ENCODE measurements at regions not wholly inside any gene's neighbourhood (a gene's known extent, or its start where the extent isn't known, plus 50 kb on each side); places are given as distances from the start of the nearest gene placed in this dataset.
A peak's percentile ranks its signal among the peaks of the same experiment; 100 is the strongest.

DNA sequence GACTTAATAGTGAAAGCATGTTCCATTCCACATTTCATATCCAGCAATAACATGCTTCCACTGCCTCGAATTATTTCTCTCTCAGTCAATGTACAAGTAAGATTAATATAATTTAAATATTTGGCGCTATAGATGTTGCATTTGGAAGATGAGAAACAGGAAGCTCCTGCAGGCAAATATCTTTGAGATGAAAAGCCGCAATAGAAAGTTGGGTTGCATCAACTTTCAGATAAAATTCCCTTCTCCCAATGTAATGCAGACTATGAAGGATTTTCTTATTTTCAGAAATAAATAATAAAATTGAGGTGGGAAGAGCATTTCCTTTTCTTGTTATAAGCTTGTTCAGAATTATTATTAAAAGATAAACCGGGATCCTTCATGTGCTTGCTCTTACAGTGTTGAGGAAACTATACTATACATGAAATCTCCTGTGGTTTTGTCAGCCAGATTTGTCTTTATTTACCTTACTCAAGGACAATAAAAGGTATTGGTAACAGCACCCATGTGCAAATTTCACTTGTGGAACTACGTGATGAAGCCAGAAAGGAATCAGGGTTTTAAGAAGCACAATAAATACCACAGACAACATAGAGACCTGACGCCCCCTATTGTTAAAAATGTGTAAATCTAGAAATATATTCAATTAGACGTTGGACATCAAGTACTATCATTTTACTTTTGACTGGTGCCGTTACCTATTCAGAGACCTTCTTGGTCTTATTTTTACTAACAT is 307.0 kb downstream of the ARPP21 start:
- Histone ChIP-seq H3K9me3 (ENCODE audit: severe bottlenecking) (no peaks in the 10 kb centered on the region), H3K36me3 (no peaks in the 10 kb centered on the region), H3K27me3 (ENCODE audit: insufficient read depth, low read depth, severe bottlenecking) (no peaks in the 10 kb centered on the region), H3K4me3 (ENCODE audit: low read depth, low read length) (no peak overlapping the region), H3K27ac (no peak overlapping the region)
- TF ChIP-seq, protein P1, sequence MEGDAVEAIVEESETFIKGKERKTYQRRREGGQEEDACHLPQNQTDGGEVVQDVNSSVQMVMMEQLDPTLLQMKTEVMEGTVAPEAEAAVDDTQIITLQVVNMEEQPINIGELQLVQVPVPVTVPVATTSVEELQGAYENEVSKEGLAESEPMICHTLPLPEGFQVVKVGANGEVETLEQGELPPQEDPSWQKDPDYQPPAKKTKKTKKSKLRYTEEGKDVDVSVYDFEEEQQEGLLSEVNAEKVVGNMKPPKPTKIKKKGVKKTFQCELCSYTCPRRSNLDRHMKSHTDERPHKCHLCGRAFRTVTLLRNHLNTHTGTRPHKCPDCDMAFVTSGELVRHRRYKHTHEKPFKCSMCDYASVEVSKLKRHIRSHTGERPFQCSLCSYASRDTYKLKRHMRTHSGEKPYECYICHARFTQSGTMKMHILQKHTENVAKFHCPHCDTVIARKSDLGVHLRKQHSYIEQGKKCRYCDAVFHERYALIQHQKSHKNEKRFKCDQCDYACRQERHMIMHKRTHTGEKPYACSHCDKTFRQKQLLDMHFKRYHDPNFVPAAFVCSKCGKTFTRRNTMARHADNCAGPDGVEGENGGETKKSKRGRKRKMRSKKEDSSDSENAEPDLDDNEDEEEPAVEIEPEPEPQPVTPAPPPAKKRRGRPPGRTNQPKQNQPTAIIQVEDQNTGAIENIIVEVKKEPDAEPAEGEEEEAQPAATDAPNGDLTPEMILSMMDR (IDR thresholded peaks at IDR 0.05; ENCODE audit: low read depth, low read length): peak; percentile 27; the same call in 1 of the 2 replicates
- DNase-seq: no peak

DNA sequence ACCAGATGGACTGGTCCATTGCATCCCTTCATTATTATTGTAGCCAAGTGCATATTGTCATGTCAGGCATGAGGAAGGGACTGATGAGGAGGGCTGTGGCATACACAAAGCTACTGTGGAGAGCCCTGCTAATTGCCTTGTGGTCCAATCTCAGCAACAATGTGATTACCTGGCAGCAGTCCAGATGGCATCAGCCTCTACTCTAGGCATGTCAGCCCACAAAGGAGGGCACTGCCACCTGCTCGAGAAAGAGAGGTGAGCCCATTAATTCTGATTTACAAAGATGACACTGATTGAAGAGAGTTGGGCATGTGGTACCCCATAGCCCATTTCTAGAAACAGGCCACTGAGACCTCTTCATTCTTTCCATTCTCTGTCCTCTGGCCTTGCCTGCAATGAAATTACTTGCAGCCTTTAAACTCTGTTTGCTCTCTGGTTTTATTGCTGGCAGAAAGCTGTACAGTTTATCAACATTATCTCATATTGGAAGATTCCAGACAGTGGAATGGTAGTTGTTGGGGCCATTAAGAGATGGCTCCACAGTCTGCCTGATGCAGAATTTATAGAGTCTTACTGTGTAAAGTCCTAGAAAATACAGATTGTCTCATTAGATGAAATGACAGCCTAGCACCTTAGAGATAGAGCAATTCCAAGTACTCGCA is 307.7 kb downstream of the ARPP21 start:
- Histone ChIP-seq H3K27ac (no peak overlapping the region), H3K4me3 (ENCODE audit: low read depth, low read length) (no peak overlapping the region), H3K27me3 (ENCODE audit: insufficient read depth, low read depth, severe bottlenecking) (no peaks in the 10 kb centered on the region), H3K36me3 (no peaks in the 10 kb centered on the region), H3K9me3 (ENCODE audit: severe bottlenecking) (no peaks in the 10 kb centered on the region)
- TF ChIP-seq, protein P1 (IDR thresholded peaks at IDR 0.05; ENCODE audit: low read depth, low read length): 0 out of 2 replicates have a peak, but pooled peaks have one; percentile 8
- no peak for DNase-seq

DNA sequence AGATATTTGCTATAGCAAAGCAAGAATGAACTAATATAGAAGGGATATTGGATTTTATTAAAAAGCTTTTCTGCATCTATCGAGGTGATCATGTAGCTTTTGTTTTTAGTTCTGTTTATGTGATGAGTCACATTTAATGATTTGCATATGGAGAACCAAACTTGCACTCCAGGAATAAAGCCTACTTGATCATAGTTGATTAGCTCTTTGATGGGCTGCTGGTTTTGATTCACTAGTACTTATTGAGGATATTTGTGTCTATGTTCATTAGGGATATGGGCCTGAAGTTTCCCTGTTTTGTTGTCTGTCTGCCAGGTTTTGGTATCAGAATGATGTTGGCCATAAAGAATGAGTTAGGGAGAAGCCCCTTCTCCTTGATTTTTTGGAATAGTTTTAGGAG is 310.7 kb downstream of the ARPP21 start:
- H3K9me3 ChIP-seq (ENCODE audit: severe bottlenecking): no peaks in the 10 kb centered on the region
- H3K4me3 ChIP-seq (ENCODE audit: low read depth, low read length): no peak overlapping the region
- H3K27ac ChIP-seq: no peak overlapping the region
- DNase-seq: no peak
- no peaks in the 10 kb centered on the region for H3K27me3 ChIP-seq (ENCODE audit: insufficient read depth, low read depth, severe bottlenecking)
- H3K36me3 ChIP-seq: no peaks in the 10 kb centered on the region
- TF ChIP-seq, protein P1 (IDR thresholded peaks at IDR 0.05; ENCODE audit: low read depth, low read length): no peak

DNA sequence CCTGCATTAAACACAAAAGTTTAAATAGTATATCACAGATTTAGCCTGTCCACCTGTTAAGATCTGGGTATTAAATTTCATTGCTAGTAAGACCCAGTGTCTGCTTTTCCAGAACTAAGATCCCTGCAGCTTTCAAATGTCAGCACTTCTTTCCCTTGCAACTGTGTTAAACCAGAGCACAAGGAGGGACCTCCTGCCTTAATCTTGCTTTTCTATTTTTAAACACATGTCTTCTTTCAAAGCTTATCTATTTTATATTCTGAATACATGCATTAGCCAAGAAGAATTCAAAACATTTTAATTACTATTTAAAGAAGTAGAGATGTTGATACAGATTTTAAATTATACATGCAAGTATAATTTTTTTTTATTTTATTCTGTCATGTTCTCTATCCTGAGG is 315.1 kb downstream of the ARPP21 start:
- H3K4me3 ChIP-seq (ENCODE audit: low read depth, low read length): no peak overlapping the region
- TF ChIP-seq, protein P1 (IDR thresholded peaks at IDR 0.05; ENCODE audit: low read depth, low read length): no peak
- no peaks in the 10 kb centered on the region for H3K27me3 ChIP-seq (ENCODE audit: insufficient read depth, low read depth, severe bottlenecking)
- DNase-seq: no peak
- no peaks in the 10 kb centered on the region for H3K36me3 ChIP-seq
- no peak overlapping the region for H3K27ac ChIP-seq
- no peaks in the 10 kb centered on the region for H3K9me3 ChIP-seq (ENCODE audit: severe bottlenecking)

DNA sequence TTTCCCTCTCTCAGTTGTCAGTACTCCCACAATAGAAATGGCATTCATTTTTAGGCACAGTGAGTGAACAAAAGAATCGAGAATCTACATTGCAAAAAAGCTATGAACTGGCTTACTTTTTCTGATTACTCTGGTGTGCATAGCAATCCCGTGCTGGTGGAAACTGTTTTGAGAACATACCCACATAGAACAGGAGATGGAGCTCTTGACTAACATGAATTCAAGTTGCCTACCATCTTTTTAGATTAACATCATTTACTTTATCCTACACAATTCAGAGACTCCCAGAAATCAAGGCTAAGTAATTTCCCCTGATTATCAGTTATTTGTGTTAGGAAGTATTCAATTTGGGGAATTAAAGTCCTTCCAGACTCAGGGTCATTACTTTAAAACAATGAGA is 326.6 kb downstream of the ARPP21 start:
- Histone ChIP-seq H3K4me3 (ENCODE audit: low read depth, low read length) (no peak overlapping the region), H3K36me3 (no peaks in the 10 kb centered on the region), H3K27ac (no peak overlapping the region), H3K27me3 (ENCODE audit: insufficient read depth, low read depth, severe bottlenecking) (no peaks in the 10 kb centered on the region), H3K9me3 (ENCODE audit: severe bottlenecking) (no peaks in the 10 kb centered on the region)
- DNase-seq: peak; percentile 20
- TF ChIP-seq, protein P1 (IDR thresholded peaks at IDR 0.05; ENCODE audit: low read depth, low read length): peak; percentile 57

Measured in WERI-Rb-1 (cell line).